ENCODE measurements at regions not wholly inside any gene's neighbourhood (a gene's known extent, or its start where the extent isn't known, plus 50 kb on each side); places are given as distances from the start of the nearest gene placed in this dataset.
"Not testable (repeated sequence)": the region's sequence is repeated elsewhere in the genome, so short reads cannot be mapped to it uniquely, and the experiment has no call there.

- DNase-seq (ENCODE audit: low read depth in 2 of 2) = no peak
Measured at GRCh38 chr10:130660266-130660665, 524.1 kb downstream of the GLRX3 start.

- DNase-seq (ENCODE audit: low read depth in 2 of 2) = no peak
Measured at GRCh38 chr10:130661419-130661818, 525.2 kb downstream of the GLRX3 start.

- DNase-seq (ENCODE audit: low read depth in 2 of 2) = no peak
Measured at GRCh38 chr10:130662775-130663174, 526.6 kb downstream of the GLRX3 start.

- DNase-seq (ENCODE audit: low read depth in 2 of 2) = no peak
Measured at GRCh38 chr10:130664526-130664925, 528.3 kb downstream of the GLRX3 start.

GRCh38 chr10:130666215-130666614 lies 530.0 kb downstream of the GLRX3 start:
- DNase-seq (ENCODE audit: low read depth in 2 of 2) = no peak

- DNase-seq (ENCODE audit: low read depth in 2 of 2) = no peak
Measured at GRCh38 chr10:130686689-130687300, 550.6 kb downstream of the GLRX3 start.

GRCh38 chr10:130687566-130687965 lies 551.4 kb downstream of the GLRX3 start:
- DNase-seq (ENCODE audit: low read depth in 2 of 2) = no peak

- no peak for DNase-seq (ENCODE audit: low read depth in 2 of 2)
Measured at GRCh38 chr10:130689743-130690626, 553.8 kb downstream of the GLRX3 start.

GRCh38 chr10:130691776-130692175 lies 555.6 kb downstream of the GLRX3 start:
- DNase-seq (ENCODE audit: low read depth in 2 of 2) = no peak

- no peak for DNase-seq (ENCODE audit: low read depth in 2 of 2)
Measured at GRCh38 chr10:130696870-130697269, 560.7 kb downstream of the GLRX3 start.

GRCh38 chr10:130707389-130707979 lies 571.3 kb downstream of the GLRX3 start:
- DNase-seq (ENCODE audit: low read depth in 2 of 2) = no peak

GRCh38 chr10:130708465-130709070 lies 572.4 kb downstream of the GLRX3 start:
- no peak for DNase-seq (ENCODE audit: low read depth in 2 of 2)

- no peak for DNase-seq (ENCODE audit: low read depth in 2 of 2)
Measured at GRCh38 chr10:130709415-130709814, 573.2 kb downstream of the GLRX3 start.

GRCh38 chr10:130711072-130711471 lies 574.9 kb downstream of the GLRX3 start:
- no peak for DNase-seq (ENCODE audit: low read depth in 2 of 2)

- DNase-seq (ENCODE audit: low read depth in 2 of 2) = no peak
Measured at GRCh38 chr10:130713135-130713534, 576.9 kb downstream of the GLRX3 start.

GRCh38 chr10:130713731-130714130 lies 577.5 kb downstream of the GLRX3 start:
- DNase-seq (ENCODE audit: low read depth in 2 of 2) = no peak

- DNase-seq (ENCODE audit: low read depth in 2 of 2) = no peak
Measured at GRCh38 chr10:130714742-130715467, 578.7 kb downstream of the GLRX3 start.

GRCh38 chr10:130715686-130716670 lies 579.8 kb downstream of the GLRX3 start:
- DNase-seq (ENCODE audit: low read depth in 2 of 2) = no peak

- no peak for DNase-seq (ENCODE audit: low read depth in 2 of 2)
Measured at GRCh38 chr10:130717083-130717482, 580.9 kb downstream of the GLRX3 start.

GRCh38 chr10:130718744-130719447 lies 582.7 kb downstream of the GLRX3 start:
- DNase-seq (ENCODE audit: low read depth in 2 of 2) = not testable (repeated sequence)

All from fibroblast of skin of left quadriceps (primary cell).